ENCODE measurements at regions not wholly inside any gene's neighbourhood (a gene's known extent, or its start where the extent isn't known, plus 50 kb on each side); places are given as distances from the start of the nearest gene placed in this dataset.

DNA sequence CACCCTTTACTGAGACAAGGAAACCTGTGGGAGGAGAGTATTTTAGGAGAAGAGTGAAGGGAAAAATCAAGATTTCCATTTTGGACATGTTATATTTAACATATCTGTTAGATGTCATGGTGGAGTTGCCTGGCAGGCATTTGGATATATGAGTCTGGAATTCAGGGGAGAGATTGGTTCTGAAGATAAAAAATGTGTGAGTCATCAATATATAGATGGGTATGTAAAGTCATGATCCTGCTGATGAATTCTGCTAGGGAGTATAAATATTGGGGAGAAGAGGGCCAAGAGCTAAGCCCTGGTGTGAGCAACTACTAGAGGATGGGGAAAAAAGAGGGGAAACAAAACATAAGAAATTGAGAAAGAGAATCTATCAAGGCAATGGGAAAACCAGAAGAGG lies 151.3 kb upstream of the SOX9 start:
- Mint-ChIP-seq H3K9me3 (ENCODE audit: low read depth, unreplicated experiment) (peaks cover 2% of the 10 kb centered on the region), H3K36me3 (ENCODE audit: insufficient read depth, unreplicated experiment) (no peaks in the 10 kb centered on the region), H3K4me1 (ENCODE audit: low read depth, unreplicated experiment) (no peaks in the 10 kb centered on the region), H3K27ac (ENCODE audit: unreplicated experiment) (no peak overlapping the region), H3K27me3 (ENCODE audit: unreplicated experiment) (no peaks in the 10 kb centered on the region), H3K4me3 (ENCODE audit: low read depth, unreplicated experiment) (no peak overlapping the region)
- DNase-seq = no peak
- BruUV-seq (replicated peaks) = no TSS peak
- intact Hi-C loops (cut with micrococcal nuclease; ENCODE audit: unreplicated experiment) = no loop called here
- TF ChIP-seq, protein P1, sequence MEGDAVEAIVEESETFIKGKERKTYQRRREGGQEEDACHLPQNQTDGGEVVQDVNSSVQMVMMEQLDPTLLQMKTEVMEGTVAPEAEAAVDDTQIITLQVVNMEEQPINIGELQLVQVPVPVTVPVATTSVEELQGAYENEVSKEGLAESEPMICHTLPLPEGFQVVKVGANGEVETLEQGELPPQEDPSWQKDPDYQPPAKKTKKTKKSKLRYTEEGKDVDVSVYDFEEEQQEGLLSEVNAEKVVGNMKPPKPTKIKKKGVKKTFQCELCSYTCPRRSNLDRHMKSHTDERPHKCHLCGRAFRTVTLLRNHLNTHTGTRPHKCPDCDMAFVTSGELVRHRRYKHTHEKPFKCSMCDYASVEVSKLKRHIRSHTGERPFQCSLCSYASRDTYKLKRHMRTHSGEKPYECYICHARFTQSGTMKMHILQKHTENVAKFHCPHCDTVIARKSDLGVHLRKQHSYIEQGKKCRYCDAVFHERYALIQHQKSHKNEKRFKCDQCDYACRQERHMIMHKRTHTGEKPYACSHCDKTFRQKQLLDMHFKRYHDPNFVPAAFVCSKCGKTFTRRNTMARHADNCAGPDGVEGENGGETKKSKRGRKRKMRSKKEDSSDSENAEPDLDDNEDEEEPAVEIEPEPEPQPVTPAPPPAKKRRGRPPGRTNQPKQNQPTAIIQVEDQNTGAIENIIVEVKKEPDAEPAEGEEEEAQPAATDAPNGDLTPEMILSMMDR (IDR thresholded peaks at IDR 0.05; ENCODE audit: unreplicated experiment) = no peak
- CTCF ChIA-PET = no interaction called here

DNA sequence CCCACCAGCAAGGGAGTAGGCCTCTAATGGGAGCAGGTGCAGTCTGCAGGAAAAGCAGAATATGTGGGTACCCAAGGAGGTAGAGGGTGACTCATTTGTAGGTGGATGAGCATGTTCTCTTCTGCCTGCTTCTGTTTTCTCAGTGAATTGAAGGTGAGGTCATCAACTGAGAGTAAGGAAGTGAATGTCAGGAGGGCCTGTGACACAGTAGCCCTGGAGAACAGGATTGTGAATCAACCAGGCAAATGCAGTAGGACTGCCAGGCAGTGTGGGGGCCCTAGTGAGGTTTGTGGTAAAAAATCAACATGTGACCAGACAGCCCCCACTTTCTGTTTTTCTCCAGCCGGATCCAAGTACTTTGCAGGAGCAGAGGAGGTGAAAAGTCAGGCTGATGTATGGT lies 150.5 kb upstream of the SOX9 start:
- intact Hi-C loops (cut with micrococcal nuclease; ENCODE audit: unreplicated experiment) = loop anchor here (10.0 kb wide), 1 partner anchor 144 kb away; no protein-coding TSS in a partner anchor
- H3K4me3 Mint-ChIP-seq (ENCODE audit: low read depth, unreplicated experiment) = no peak overlapping the region
- peaks cover 2% of the 10 kb centered on the region for H3K9me3 Mint-ChIP-seq (ENCODE audit: low read depth, unreplicated experiment)
- no peaks in the 10 kb centered on the region for H3K36me3 Mint-ChIP-seq (ENCODE audit: insufficient read depth, unreplicated experiment)
- no peaks in the 10 kb centered on the region for H3K4me1 Mint-ChIP-seq (ENCODE audit: low read depth, unreplicated experiment)
- no peak overlapping the region for H3K27ac Mint-ChIP-seq (ENCODE audit: unreplicated experiment)
- CTCF ChIA-PET = no interaction called here
- no peaks in the 10 kb centered on the region for H3K27me3 Mint-ChIP-seq (ENCODE audit: unreplicated experiment)
- peak; percentile 27 for DNase-seq
- TF ChIP-seq, protein P1 (IDR thresholded peaks at IDR 0.05; ENCODE audit: unreplicated experiment) = no peak
- BruUV-seq (replicated peaks) = no TSS peak

DNA sequence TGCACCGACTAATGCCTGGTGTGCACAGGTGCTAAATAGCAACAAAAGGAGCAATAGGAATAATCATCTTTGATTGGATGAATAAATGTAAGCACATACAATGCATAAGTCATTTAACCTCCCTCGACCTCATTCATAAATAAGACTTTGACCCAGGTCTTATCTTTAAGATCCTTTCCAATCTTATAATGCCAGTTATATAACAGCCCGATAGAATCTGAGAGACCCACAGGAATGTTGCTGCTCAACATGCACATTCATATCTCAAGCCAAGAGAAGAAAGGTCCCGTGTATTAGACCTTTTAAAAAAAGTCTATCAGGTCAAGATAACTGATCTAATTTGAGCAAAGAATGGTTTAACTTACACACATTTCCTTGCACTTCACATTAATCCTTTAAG lies 146.8 kb upstream of the SOX9 start:
- peaks cover 10% of the 10 kb centered on the region for H3K4me1 Mint-ChIP-seq (ENCODE audit: low read depth, unreplicated experiment)
- BruUV-seq (replicated peaks) = no TSS peak
- H3K36me3 Mint-ChIP-seq (ENCODE audit: insufficient read depth, unreplicated experiment) = peaks cover 3% of the 10 kb centered on the region
- H3K27me3 Mint-ChIP-seq (ENCODE audit: unreplicated experiment) = no peaks in the 10 kb centered on the region
- TF ChIP-seq, protein P1 (IDR thresholded peaks at IDR 0.05; ENCODE audit: unreplicated experiment) = no peak
- intact Hi-C loops (cut with micrococcal nuclease; ENCODE audit: unreplicated experiment) = loop anchor here (10.0 kb wide), 1 partner anchor 141 kb away; no protein-coding TSS in a partner anchor
- no peak overlapping the region for H3K27ac Mint-ChIP-seq (ENCODE audit: unreplicated experiment)
- no peak overlapping the region for H3K4me3 Mint-ChIP-seq (ENCODE audit: low read depth, unreplicated experiment)
- CTCF ChIA-PET = no interaction called here
- peaks cover 2% of the 10 kb centered on the region for H3K9me3 Mint-ChIP-seq (ENCODE audit: low read depth, unreplicated experiment)
- no peak for DNase-seq

DNA sequence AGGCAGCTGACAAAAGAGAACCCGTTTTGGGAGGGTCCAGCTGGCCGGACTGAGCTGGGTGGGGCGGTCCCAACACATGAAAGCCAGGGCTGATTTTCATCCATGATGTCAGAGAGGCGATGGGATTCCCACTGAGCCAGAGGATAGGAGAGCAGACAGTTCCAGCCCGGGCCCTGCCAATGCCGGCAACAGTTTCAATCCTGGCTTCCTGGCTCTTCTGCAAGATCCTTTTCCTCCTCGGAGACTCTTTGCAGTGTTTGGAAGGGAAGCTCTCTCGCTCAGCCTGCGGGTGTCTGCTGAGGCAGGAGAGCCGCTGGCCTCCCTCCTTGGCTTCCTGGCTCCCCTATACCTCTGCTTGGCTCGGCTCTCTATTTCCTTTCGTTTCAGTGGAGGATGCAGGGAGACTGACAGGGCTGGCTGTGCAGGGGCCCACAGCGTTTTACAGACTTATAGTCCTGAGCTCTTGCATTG lies 145.5 kb upstream of the SOX9 start:
- no TSS peak for BruUV-seq (replicated peaks)
- H3K27me3 Mint-ChIP-seq (ENCODE audit: unreplicated experiment) = no peaks in the 10 kb centered on the region
- H3K9me3 Mint-ChIP-seq (ENCODE audit: low read depth, unreplicated experiment) = peaks cover 2% of the 10 kb centered on the region
- peak overlapping the region; percentile 13 for H3K27ac Mint-ChIP-seq (ENCODE audit: unreplicated experiment)
- TF ChIP-seq, protein P1 (IDR thresholded peaks at IDR 0.05; ENCODE audit: unreplicated experiment) = no peak
- CTCF ChIA-PET = interaction anchor here (0.6 to 1.0 kb wide), 3 partner anchors 17 to 1208 kb away, joined by 3 to 9 read pairs (median 5); no protein-coding TSS in a partner anchor
- peaks cover 3% of the 10 kb centered on the region for H3K36me3 Mint-ChIP-seq (ENCODE audit: insufficient read depth, unreplicated experiment)
- peak overlapping the region; percentile 27 for H3K4me3 Mint-ChIP-seq (ENCODE audit: low read depth, unreplicated experiment)
- peaks cover 10% of the 10 kb centered on the region for H3K4me1 Mint-ChIP-seq (ENCODE audit: low read depth, unreplicated experiment)
- intact Hi-C loops (cut with micrococcal nuclease; ENCODE audit: unreplicated experiment) = loop anchor here (10.0 kb wide), 1 partner anchor 139 kb away; no protein-coding TSS in a partner anchor
- no peak for DNase-seq
